ENCODE measurements at regions not wholly inside any gene's neighbourhood (a gene's known extent, or its start where the extent isn't known, plus 50 kb on each side); places are given as distances from the start of the nearest gene placed in this dataset.
A peak's percentile ranks its signal among the peaks of the same experiment; 100 is the strongest.

DNA sequence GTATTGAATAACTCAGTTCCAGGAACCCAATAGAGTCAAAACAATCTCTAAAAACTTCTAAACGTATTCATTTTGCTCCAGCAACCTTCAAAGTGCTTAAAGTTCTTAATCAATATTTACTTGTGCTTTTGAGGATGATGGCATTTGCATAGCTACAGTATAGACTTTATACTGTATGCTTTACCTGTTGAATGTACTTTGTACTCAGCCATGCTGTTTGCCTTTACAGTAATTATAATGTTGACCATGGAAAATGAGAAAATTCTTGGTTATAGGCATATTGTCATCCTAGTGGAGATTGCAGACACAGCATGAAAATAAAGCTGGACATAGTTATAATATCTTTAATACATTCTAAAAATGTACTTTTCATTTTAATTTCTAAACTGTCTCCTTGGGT lies 762.7 kb upstream of the PHF14 start:
- Mint-ChIP-seq H3K4me1 (no peaks in the 10 kb centered on the region), H3K27me3 (ENCODE audit: insufficient read depth) (no peaks in the 10 kb centered on the region), H3K9me3 (peaks cover 10% of the 10 kb centered on the region), H3K27ac (no peak overlapping the region), H3K36me3 (ENCODE audit: low read depth) (no peaks in the 10 kb centered on the region), H3K4me3 (no peak overlapping the region)
- no peak for DNase-seq
- Histone ChIP-seq H3K4me3 (ENCODE audit: low read length) (no peak overlapping the region), H3K4me1 (ENCODE audit: control insufficient read depth, insufficient read depth, low read length) (no peaks in the 10 kb centered on the region), H3K27ac (ENCODE audit: low read depth, low read length) (no peak overlapping the region), H3K9me3 (ENCODE audit: control insufficient read depth, low read length) (peaks cover 5% of the 10 kb centered on the region), H3K9ac (ENCODE audit: extremely low read depth, low read length, poor library complexity, severe bottlenecking) (no peak overlapping the region), H3K36me3 (ENCODE audit: control insufficient read depth, insufficient read depth, low read length) (no peaks in the 10 kb centered on the region), H3K27me3 (ENCODE audit: control insufficient read depth, insufficient read depth, low read length, poor library complexity, severe bottlenecking) (no peaks in the 10 kb centered on the region)
- 88% methylated on average over 1 of the region's 1 CpG; no CpG with 5 or more reads in 1 of the 2 experiments for WGBS, 2 experiments (ENCODE audit: insufficient coverage in 1 of 2, insufficient read length in 1 of 2)
- TF ChIP-seq, protein P1, sequence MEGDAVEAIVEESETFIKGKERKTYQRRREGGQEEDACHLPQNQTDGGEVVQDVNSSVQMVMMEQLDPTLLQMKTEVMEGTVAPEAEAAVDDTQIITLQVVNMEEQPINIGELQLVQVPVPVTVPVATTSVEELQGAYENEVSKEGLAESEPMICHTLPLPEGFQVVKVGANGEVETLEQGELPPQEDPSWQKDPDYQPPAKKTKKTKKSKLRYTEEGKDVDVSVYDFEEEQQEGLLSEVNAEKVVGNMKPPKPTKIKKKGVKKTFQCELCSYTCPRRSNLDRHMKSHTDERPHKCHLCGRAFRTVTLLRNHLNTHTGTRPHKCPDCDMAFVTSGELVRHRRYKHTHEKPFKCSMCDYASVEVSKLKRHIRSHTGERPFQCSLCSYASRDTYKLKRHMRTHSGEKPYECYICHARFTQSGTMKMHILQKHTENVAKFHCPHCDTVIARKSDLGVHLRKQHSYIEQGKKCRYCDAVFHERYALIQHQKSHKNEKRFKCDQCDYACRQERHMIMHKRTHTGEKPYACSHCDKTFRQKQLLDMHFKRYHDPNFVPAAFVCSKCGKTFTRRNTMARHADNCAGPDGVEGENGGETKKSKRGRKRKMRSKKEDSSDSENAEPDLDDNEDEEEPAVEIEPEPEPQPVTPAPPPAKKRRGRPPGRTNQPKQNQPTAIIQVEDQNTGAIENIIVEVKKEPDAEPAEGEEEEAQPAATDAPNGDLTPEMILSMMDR (conservative IDR thresholded peaks at IDR 0.05) = no peak

DNA sequence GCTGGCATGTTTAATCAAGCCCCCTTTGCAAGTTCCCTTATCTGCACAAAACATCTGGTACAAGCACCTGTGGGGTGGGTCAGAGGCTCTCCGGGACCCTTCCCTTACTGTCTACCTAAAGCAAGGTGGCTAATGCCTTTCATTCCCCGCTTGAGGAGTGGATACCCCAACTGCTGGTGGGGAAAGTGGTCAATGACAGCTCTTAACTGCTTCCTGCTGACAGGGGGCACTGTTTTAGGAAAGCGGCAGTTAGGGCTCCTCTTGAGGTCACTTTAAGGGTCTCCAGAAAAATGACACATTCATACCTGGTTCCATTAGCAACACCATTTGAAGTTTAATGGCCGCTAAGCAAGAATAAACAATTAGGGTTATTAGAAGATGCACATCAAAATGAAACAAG lies 761.8 kb upstream of the PHF14 start:
- no peak overlapping the region for H3K4me3 Mint-ChIP-seq

DNA sequence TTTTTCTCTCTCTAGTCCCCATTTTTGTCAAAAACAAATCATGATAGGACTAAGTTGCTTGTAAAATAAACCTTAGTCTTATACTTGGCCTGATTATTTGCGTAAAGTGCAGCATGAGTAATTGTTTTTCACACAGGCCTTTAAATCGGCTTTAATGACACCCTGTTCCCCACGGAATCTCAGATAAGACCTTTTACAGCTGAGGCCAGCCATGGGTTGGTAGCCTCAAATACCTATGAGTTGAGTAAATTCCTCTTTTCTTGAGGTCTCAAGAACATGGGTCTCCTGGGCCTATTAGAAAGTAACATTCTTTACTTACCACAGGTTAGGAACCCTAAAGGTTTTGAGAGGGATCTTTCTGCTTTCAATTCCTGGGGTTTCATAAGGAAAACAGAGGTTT lies 761.0 kb upstream of the PHF14 start:
- no peaks in the 10 kb centered on the region for H3K27me3 Mint-ChIP-seq (ENCODE audit: insufficient read depth)
- Histone ChIP-seq H3K9me3 (ENCODE audit: control insufficient read depth, low read length) (peaks cover 5% of the 10 kb centered on the region), H3K4me1 (ENCODE audit: control insufficient read depth, insufficient read depth, low read length) (no peaks in the 10 kb centered on the region), H3K4me3 (ENCODE audit: low read length) (no peak overlapping the region), H3K27ac (ENCODE audit: low read depth, low read length) (no peak overlapping the region), H3K36me3 (ENCODE audit: control insufficient read depth, insufficient read depth, low read length) (no peaks in the 10 kb centered on the region), H3K9ac (ENCODE audit: extremely low read depth, low read length, poor library complexity, severe bottlenecking) (no peak overlapping the region), H3K27me3 (ENCODE audit: control insufficient read depth, insufficient read depth, low read length, poor library complexity, severe bottlenecking) (no peaks in the 10 kb centered on the region)
- TF ChIP-seq, protein P1 (conservative IDR thresholded peaks at IDR 0.05) = no peak
- H3K4me1 Mint-ChIP-seq = no peaks in the 10 kb centered on the region
- no peak for DNase-seq
- H3K27ac Mint-ChIP-seq = no peak overlapping the region
- WGBS, 2 experiments (ENCODE audit: insufficient coverage in 1 of 2, insufficient read length in 1 of 2) = 93 to 94% methylated on average over 3 of the region's 3 CpGs
- H3K36me3 Mint-ChIP-seq (ENCODE audit: low read depth) = no peaks in the 10 kb centered on the region
- H3K4me3 Mint-ChIP-seq = no peak overlapping the region
- peaks cover 10% of the 10 kb centered on the region for H3K9me3 Mint-ChIP-seq

More for the DNA sequence above, 761.8 kb upstream of the PHF14 start:
- H3K9ac ChIP-seq (ENCODE audit: extremely low read depth, low read length, poor library complexity, severe bottlenecking) = no peak overlapping the region
- no peaks in the 10 kb centered on the region for H3K4me1 ChIP-seq (ENCODE audit: control insufficient read depth, insufficient read depth, low read length)
- no peaks in the 10 kb centered on the region for H3K36me3 Mint-ChIP-seq (ENCODE audit: low read depth)
- H3K9me3 ChIP-seq (ENCODE audit: control insufficient read depth, low read length) = peaks cover 5% of the 10 kb centered on the region
- H3K27ac Mint-ChIP-seq = no peak overlapping the region
- no peak for DNase-seq
- H3K27ac ChIP-seq (ENCODE audit: low read depth, low read length) = no peak overlapping the region
- WGBS, 2 experiments (ENCODE audit: insufficient coverage in 1 of 2, insufficient read length in 1 of 2) = 87 to 94% methylated on average over 2 to 4 of the region's 4 CpGs
- no peak overlapping the region for H3K4me3 ChIP-seq (ENCODE audit: low read length)
- no peaks in the 10 kb centered on the region for H3K27me3 Mint-ChIP-seq (ENCODE audit: insufficient read depth)
- peaks cover 10% of the 10 kb centered on the region for H3K9me3 Mint-ChIP-seq
- no peaks in the 10 kb centered on the region for H3K27me3 ChIP-seq (ENCODE audit: control insufficient read depth, insufficient read depth, low read length, poor library complexity, severe bottlenecking)
- H3K36me3 ChIP-seq (ENCODE audit: control insufficient read depth, insufficient read depth, low read length) = no peaks in the 10 kb centered on the region
- no peaks in the 10 kb centered on the region for H3K4me1 Mint-ChIP-seq
- TF ChIP-seq, protein P1 (conservative IDR thresholded peaks at IDR 0.05) = peak; percentile 46
